GM21447 (cell line): ENCODE measurements at regions not wholly inside any gene's neighbourhood (a gene's known extent, or its start where the extent isn't known, plus 50 kb on each side); places are given as distances from the start of the nearest gene placed in this dataset.
"Not testable (repeated sequence)": the region's sequence is repeated elsewhere in the genome, so short reads cannot be mapped to it uniquely, and the experiment has no call there.

ENCODE experiments used
- ATAC-seq: cut with Tn5 transposase; IDR thresholded peaks from one replicate; pipeline ENCODE4 v1.9.1; 2021; ENCODE audit not compliant: unreplicated experiment

DNA sequence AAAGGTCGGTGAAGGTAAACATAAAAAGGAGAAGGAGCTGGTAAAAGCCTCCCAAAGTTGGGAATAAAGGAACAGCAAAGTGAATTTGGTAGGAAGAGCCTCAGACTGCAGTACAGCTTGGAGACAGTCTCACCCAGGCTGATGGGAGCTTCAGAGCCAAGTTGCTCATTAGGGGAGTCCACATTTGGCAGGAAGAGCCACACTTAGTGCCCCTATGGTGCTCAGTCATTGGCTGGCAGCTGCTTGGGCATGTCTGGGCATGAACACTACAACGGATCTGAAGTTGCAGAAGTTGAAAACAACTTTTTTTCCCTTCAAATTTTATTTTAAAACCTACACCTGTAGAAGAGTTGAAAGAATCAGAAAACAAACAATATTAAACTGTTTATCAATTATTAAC, 2497.3 kb downstream of the ARAP2 start:
- no peak for ATAC-seq

DNA sequence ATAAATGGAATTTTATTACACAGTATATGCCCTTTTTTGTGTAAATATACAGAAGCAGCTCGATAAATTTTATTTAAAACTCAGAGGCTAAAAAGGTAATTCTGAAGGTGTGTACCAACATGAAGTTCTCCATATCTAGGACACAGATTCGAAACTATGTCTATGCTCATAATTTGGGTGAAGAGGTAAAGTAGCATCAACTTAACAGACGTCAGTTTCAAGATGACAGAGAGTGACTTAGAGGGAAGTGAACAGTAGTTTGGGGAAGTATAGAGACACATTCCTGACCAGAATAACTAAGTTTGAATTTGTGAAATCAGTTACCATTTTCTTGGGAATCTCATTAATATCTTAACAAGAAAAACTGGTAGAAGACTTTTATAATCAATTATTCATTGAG, 2493.3 kb downstream of the ARAP2 start:
- no peak for ATAC-seq

DNA sequence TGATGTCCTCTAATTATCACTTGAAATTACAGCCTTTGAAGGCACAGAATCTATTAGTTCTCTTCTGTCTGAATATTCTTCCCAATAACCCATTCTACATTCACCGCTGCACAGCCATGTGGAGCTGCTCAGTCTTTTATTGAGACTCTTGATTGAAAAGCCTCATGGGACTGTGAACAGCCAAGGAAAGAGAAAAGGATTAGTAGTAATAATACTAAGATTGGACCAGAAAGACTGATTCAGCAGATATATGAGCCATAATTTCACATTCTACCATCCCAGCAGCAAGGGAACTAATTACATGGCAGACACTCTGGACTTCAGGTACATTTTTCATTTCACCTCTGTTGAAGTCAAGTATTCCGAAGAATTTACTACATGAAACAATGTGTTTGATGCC, 2471.7 kb downstream of the ARAP2 start:
- no peak for ATAC-seq

DNA sequence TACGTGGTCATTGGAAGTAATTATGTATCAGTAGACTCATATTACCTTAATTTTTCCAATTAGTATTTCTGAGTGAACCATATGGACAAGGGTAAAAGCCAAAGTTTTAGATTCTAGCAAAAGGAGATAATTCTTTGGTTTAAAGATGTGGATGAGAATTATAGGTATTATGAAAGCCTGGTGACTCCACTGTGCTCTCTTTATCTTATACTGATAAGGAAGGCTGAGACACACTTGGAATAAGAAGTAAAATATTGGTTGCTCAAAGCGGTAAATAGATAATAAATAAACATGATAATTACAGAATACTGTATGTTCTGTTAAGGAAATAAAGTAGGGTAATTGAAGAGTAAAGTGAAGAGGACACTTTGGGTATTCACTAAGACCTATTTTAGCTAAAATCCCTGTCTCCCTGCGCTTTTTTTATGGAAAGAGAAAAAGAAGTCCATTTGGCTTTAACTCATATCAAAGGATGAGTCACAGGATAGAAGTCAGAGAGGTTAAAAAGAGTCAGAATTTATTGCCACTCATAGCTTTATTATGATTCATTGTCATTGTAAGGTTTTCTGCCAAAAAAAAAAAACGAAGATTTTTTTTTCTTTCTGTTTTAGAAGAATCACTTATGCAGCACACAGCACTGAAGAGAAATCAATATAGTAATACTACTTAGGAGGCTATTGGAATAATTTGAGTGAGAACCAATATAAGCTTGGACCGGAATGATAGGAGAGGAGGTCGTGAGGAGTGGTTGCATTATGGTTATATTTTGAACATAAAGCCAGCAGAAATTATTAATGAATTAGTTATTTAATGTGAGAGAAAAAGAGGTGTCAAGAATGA, 2463.1 kb downstream of the ARAP2 start:
- ATAC-seq, result no peak

DNA sequence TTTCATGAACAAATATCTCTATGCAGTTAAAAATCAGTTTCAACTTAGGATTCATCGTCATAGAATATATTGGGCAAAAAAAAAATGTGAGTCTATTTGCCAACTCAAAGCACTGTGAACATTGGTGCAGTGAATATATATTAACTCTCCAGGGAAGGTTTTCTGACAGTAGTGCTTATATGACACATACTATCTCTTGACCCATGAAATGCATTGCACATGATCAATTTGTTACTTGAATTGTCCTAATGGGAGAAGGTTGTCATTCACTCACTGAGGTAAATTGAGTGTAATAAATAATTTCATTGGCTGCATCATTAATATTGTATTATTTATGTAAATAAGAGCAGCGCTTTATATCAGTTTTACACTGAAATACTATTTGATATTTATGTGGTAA, 2458.5 kb downstream of the ARAP2 start:
- ATAC-seq, result no peak

DNA sequence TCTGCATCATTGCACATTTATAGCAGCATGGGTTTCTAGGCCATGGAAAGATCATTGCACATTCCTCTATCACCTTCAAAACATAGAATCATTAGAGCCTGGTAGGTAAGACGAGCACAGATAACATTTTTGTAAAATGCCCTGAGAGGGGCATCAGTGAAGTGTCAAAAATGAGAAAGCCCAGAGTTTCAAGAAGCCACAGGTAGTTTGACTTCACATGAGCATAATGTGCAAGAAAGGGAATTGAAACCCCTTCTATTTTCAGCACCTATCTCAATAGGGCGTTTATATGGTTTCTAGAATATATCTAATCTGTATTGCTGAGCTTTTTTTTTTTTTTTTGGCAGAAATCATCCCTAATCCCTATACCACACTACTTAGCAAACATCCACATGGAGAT, 2441.7 kb downstream of the ARAP2 start:
- no peak for ATAC-seq

DNA sequence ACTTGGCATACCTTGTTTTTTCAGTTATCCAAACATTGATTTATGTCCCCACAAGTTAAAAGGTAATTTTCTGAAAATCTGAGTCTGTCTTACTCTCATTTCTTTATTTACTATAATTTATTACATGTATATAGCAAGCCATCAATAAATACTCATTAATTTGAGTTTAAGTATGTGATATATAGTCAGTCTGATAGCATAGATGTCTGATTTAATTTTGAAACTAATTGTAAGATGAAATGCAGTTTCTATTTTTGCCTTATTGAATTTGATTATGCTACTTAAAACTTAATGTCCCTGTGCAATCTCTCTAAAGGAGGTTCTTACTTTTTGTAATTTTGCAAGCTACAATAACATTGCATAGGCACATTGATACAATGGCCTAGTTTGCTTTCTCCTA, 2418.6 kb downstream of the ARAP2 start:
- no peak for ATAC-seq

DNA sequence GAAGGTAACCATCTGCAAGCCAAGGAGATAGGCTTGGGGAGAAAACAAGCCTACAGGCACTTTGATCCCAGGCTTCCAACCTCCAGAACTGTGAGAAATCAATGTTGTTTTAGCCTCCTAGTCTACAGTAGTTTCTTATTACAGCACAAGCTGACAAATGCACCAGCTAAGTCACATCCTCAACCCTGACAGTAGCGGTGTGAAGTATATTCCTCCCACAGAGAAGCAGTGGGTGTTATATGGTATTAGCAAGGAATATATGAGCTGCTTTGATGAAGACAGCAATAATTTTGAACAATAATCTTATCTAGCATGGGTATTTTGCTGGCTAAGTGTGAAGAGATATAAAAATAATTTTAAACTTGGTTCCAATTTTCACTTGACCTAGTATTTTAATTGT, 2415.0 kb downstream of the ARAP2 start:
- not testable (repeated sequence) for ATAC-seq

DNA sequence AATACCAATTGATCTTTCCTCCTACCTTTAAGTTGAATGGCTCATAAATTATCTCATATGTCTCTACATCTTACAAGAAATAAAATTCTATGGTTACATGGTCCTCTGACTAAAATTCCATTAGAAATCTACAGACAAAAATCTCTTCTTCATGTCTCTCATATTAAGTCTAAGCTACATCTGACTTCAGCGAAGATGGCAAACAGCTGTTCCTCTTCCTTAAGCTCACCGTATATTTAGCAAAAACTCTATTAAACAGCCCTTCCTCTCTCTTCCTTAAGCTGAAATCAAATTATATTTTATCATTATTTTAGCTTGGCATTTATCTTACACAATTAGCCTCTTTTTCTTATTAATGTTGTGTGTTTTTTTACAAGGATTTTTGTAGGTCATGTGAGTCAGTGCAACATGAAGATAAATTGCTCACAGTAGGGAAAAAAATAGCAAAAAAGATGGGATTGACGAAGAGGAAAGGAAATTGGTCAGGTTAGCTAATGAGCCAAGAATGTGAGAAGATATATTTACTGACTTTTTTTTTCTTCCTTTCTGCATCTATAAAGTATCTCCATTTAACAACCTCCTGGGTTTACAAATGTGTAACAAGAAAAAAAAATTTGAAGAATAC, 2412.8 kb downstream of the ARAP2 start:
- no peak for ATAC-seq

DNA sequence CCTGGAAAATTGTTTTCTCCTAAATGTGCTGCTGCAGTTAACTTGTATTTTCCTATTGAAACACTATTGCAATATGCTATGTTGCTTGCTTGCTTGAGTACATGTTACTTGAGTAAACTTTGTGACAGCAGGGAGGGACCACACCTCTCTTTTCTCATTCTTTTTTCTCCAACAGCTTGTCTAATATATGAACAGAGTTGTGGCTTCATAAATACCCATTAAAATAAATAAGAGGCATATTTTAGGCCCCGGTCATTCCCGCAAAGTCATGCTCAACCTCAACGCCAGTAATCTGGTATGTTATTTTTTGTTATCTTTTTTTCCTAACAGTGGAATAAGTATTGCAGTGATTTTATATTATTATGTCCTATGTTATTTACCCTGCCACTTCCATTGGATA, 2408.6 kb downstream of the ARAP2 start:
- ATAC-seq, result not testable (repeated sequence)

DNA sequence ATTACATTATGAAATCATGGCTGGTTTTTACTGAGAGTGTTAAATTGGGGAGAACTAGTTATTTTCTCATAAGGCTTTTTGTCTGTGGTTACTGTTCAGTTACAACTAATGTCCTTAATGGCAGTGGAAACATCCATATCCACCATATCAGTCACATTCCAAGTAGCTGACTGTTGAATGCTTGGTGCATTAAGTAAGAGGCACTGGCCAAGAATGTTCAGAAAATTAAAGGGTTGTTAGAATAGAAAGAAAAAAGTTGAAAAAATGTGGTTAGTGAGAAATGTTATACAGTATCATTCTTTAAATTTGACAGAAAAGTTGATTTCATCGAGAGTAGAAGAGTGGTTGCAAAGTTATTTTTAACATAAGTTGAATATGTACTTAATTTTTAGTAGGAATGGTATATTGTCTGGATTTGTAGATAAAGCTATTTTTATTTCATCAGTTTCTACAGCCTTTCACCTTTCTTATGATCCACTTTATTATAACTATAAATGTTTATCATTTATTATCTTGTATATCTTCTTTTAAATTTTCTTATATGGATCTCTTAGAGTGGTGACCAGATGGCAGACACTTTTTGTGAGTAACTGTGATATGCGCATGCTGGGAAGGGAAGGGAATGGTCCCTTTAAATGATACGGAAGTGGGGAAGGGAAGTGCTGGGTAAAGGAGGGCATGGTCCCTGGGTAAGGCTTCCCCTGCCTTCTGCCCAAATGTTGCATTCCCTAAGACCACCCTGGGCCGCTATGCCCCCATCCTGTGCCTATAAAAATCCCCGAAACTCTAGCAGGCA, 2407.1 kb downstream of the ARAP2 start:
- ATAC-seq, result no peak

DNA sequence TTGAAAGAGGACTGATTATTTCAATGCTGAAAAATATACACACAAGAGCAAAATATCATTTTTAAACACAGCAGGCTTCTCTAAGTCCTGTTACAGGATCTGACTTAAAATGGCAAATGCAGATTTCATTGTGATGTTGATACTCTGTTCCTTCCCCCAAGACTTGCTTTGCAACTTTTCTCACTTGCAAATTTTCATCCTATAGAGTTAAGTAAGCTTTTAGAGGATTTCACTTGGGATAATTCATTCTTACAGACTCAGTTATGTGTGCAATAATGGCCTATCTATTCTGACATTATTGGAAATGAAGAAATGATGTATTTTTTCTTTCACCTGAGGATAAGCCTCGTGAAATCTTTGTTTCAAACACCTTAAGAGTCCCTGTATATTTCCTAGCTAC, 2403.2 kb downstream of the ARAP2 start:
- ATAC-seq, result no peak

DNA sequence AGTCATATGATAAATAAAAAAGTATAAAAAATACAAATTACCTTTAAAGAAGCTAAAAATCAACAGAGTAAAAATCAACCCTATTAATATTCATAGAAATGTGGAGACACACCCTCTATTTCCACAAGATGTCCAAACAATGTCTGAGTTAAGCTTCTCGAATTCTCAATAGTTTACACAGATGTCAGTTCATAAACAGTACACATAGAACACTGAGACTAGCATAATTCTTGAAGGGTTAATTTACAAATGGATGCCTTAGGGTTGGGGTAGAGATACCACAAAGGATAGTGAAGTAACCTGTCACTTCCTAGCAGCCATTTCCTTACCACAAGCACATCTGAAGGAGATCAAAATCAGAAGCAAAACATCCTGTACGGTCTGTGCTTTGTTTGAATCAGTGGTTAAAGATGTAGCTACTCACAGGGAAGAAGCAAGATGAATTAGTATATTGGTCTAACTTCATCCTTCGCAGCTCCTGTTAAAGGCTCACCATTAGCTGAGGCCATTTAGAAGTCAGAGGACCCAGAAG, 2393.9 kb downstream of the ARAP2 start:
- ATAC-seq, result no peak

DNA sequence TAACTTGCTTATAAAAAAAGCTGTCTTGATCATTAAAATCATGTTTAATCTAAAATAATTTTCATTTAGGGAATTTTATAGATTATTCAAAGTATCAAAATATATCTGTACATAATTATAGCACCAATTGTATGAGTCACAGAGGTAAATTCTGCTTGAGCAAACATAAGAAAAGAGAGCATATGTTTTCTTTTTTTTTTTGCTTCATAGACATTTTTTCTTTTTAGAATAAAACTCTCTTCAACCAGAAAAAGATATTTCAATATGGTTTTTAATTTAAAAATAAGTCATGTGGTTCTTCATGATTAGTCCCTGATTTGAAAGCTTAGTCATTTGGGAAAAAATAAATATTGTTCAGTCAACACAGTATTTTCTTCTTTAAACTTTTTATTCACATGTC, 2390.6 kb downstream of the ARAP2 start:
- not testable (repeated sequence) for ATAC-seq

DNA sequence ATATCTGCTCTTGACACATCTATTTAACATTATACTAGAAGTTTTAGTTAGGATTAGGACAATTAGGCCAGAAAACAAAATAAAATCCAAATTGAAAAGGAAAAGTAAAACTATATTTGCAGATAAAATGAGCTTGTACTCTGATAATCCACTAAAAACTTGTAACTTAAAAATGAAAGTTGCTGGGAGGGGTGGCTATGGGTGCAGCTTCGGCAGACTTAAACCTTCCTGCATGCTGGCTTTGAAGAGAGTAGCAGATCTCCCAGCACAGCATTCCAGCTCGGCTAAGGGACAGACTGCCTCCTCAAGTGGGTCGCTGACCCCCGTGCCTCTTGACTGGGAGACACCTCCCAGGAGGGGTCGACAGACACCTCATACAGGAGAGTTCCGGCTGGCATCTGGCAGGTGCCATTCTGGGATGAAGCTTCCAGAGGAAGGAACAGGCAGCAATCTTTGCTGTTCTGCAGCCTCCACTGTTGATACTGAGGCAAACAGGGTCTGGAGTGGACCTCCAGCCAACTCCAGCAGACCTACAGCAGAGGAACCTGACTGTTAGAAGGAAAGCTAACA, 2379.9 kb downstream of the ARAP2 start:
- ATAC-seq, result no peak

DNA sequence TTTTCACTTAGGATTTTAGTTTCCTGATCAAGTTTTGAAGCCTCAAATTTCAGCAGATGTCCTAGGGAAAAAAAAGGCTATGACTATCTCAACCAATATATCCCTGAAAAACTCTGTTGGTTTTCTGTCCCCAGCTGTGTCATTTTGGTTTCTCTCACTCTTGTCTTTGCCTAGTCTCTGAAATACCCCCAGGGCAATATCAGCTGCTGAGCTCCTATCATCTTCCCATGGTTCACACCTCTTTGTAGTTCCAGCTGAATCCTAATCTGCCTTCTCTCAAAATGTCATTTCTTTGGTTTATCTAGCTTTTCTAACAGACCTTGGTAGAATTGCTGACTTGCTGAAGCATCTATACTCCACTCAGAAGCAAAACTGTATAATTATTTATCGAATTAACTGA, 2370.5 kb downstream of the ARAP2 start:
- ATAC-seq, result no peak

DNA sequence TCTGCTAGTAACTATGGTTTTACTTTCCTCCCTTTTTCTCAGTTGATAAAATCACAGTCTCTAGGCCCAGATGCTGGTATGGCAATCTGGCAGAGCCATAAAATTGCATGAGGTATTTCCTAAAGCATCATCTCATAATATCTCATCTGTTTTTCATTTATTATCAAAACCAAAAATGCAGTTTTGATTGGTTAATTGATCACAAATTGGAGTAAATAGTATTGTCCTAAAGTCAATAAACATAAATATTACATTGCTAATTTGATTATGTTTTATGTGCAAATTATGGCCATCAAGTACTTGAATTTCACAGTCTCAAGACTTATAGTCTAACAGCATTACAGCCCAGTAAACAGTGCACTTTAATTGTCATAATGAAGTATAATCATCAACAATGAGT, 2365.6 kb downstream of the ARAP2 start:
- no peak for ATAC-seq

DNA sequence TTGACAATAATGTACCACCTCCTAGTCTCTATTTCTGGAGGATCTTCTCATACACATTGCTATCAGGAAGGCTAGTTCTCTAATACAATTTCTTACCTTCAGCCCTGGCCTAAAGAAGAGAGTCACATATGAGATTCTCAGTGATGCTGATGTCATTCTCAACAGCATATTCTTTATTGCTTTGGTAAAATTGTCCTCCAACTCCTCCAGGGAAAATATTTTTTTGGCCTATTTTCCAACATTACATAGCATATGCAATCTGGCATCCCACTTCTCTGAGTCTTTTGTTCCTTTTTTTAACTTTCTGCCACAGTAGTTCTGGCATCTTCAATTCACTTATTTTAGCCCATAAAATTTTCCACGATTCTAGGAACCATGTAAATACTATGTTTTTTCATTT, 2363.1 kb downstream of the ARAP2 start:
- ATAC-seq, result no peak

DNA sequence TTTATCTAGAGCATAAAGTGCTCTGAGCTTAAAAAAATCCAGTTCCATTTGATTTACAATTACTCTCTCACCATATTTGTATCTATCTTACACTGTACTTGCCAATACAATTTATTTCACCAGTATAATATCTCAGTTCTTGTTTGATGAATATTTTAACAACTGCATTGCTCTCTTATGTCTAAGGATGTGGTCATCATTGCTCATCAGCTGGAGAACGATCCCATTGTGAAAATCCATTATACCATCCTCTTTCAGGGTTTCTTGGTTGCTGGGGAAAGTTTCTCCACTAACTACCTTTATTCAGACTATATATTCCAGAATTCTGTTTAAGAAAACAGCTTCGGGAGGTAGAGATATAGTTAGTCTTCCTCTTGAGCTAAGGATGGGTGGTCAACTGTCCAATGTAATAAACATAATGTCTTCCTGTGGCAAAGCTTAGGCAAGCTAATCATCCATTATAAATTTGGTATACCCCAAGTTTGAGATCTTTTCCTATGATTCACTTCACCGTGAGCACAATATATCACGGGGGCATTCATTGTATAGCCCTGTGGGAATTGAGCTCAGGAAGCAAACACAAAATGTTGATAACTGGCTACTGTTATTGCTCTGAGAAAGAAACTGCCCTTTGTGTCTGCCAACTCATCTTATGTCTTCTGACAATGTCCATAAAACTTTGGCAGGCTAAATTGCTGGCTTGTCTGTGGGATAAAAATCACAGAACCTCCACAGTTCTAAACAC, 2361.9 kb downstream of the ARAP2 start:
- ATAC-seq, result no peak

DNA sequence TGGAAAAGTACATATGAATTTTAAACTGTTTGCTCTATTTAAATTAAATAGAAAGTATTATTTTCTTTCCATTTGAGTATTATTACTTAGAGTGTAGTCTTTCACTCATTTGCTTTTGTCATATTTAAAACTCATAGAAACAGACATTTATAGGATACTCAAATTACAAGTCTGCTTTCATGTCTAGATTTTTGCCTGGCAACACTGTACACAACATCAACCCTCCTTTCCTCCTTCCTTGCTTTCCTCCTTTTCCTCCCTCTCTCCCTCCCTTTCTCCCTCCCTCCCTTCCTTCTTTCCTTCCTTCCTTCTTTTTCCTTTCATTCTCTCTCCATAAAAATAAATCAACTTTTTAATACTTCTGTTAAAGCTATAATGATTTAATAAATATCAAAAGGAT, 2361.2 kb downstream of the ARAP2 start:
- no peak for ATAC-seq

DNA sequence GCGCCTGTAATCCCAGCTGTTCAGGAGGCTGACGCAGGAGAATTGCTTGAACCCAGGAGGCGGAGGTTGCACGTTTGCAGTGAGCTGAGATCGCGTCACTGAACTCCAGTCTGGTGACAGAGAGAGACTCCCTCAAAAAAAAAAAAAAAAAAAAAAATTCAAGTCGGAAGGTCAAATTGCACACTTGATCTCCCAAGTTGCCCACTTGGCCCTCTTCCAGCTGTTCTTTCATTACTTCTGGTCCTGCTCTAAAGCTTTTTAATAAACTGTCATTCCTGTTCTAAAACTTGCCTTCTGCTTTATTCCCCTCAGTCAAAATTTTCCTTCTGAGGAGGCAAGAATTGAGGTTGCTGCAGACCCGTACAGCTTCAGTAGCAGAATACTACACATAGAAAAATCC, 2358.0 kb downstream of the ARAP2 start:
- ATAC-seq, result no peak
